Tibial nerve (tissue), 3 donors: ENCODE measurements at regions not wholly inside any gene's neighbourhood (a gene's known extent, or its start where the extent isn't known, plus 50 kb on each side); places are given as distances from the start of the nearest gene placed in this dataset.

Source experiments
- POLR2A ChIP-seq, 2 donors: fragments of 450-650 bp; IDR thresholded peaks; one replicate each; pipeline ENCODE4 v1.6.1; 2017; ENCODE audit warnings: antibody characterized with exemption in 2 of 2, mild to moderate bottlenecking in 2 of 2, moderate library complexity in 2 of 2
- TF ChIP-seq, protein P1 (sequence below), 5 experiments: fragments of 200-600 bp in 3 of 5; fragments of 450-650 bp in 2 of 5; sonication (generic) in 3 of 5; IDR thresholded peaks; one replicate each; pipeline ENCODE4 v1.5.1; 2016 to 2019; ENCODE audit warnings: antibody characterized with exemption in 5 of 5, mild to moderate bottlenecking in 3 of 5, moderate library complexity in 2 of 5

DNA sequence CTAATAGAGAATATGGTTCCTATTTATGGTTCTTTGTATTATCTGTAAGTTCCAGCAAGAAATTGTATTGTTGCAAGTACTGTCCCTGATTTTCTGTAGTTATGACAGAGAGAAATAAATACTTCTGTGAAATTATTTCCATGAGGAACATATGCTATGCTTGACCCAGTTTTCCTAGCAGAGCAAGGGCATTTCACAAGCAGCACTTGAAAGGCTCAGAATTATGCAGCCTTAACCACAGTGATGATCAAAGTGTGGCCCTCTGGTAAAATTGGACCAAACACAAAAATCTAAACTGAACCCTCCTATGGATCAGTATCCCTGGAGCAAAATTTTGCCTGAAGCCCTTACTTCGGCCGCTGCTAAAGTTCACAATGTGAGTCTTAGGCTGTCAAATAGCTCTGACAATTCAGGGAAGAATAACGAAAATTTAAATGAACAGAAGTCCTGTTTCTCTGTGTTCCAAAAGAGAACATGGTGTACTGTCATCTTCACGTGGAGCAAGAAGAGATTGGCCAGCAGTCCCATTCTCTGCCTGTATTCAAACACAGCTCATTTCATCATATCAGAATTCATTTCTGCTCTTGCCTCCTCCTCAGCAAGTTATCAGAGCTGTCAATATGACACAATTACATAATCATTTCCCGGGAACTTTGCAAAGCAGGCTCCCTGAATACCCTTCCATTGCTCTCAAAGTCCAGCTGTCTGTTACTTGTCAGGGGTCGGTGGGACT is 471.9 kb downstream of the RPS29 start:
- TF ChIP-seq POLR2A (IDR thresholded peaks at IDR 0.05) = no peak
- TF ChIP-seq, protein P1, sequence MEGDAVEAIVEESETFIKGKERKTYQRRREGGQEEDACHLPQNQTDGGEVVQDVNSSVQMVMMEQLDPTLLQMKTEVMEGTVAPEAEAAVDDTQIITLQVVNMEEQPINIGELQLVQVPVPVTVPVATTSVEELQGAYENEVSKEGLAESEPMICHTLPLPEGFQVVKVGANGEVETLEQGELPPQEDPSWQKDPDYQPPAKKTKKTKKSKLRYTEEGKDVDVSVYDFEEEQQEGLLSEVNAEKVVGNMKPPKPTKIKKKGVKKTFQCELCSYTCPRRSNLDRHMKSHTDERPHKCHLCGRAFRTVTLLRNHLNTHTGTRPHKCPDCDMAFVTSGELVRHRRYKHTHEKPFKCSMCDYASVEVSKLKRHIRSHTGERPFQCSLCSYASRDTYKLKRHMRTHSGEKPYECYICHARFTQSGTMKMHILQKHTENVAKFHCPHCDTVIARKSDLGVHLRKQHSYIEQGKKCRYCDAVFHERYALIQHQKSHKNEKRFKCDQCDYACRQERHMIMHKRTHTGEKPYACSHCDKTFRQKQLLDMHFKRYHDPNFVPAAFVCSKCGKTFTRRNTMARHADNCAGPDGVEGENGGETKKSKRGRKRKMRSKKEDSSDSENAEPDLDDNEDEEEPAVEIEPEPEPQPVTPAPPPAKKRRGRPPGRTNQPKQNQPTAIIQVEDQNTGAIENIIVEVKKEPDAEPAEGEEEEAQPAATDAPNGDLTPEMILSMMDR (IDR thresholded peaks at IDR 0.05) = no peak
